H1 (cell line): ENCODE measurements at regions not wholly inside any gene's neighbourhood (a gene's known extent, or its start where the extent isn't known, plus 50 kb on each side); places are given as distances from the start of the nearest gene placed in this dataset.

Experiments used
- CTCF ChIA-PET: fragments of 300-600 bp; sonication (Branson Sonifier 250); formaldehyde crosslinking; loops from one replicate; lab custom pipeline; 2021; ENCODE audit not compliant: partially characterized antibody; lab: Charles Lee
- POLR2A ChIA-PET: fragments of 300-600 bp; sonication (Branson Sonifier 250); formaldehyde crosslinking; loops from one replicate; lab custom pipeline; 2021; ENCODE audit warnings: inconsistent platforms; ENCODE audit not compliant: partially characterized antibody; lab: Charles Lee
- DNase-seq, 2 experiments: peaks; one replicate each; pipeline versions ENCODE4 v3.0.0 to v3.0.0-alpha.2; 2010 to 2022; ENCODE audit warnings: low spot score in 2 of 2, low read depth in 1 of 2, mixed read lengths in 1 of 2
- FAIRE-seq: peaks from 2 replicates; lab custom pipeline; 2011; peaks lifted over from hg19 to GRCh38; lab: Jason Lieb, UNC
- H2AFZ ChIP-seq: 2 replicates; pipeline ENCODE4 v1.8.1; 2012; ENCODE audit warnings: low read length, inconsistent platforms
- H2AK5ac ChIP-seq: 2 replicates; pipeline ENCODE4 v1.6.1; 2013; ENCODE audit warnings: low read depth, low read length
- H2BK120ac ChIP-seq: replicated peaks from 2 replicates; pipeline ENCODE3; 2013; ENCODE audit warnings: low read depth, low read length, inconsistent platforms
- H2BK12ac ChIP-seq: 2 replicates; pipeline ENCODE4 v1.6.1; 2013; ENCODE audit warnings: low read depth, low read length
- H2BK15ac ChIP-seq: 2 replicates; pipeline ENCODE4 v1.6.1; 2013; ENCODE audit warnings: low read length
- H2BK20ac ChIP-seq: 2 replicates; pipeline ENCODE4 v1.6.1; 2013; ENCODE audit warnings: low read length
- H2BK5ac ChIP-seq: 2 replicates; pipeline ENCODE4 v1.6.1; 2013; ENCODE audit warnings: low read depth, low read length
- H3K14ac ChIP-seq: 2 replicates; pipeline ENCODE4 v1.6.1; 2013; ENCODE audit warnings: inconsistent platforms; ENCODE audit not compliant: insufficient read length
- H3K18ac ChIP-seq: 2 replicates; pipeline ENCODE4 v1.6.1; 2013; ENCODE audit warnings: low read length; ENCODE audit errors: extremely low read depth
- H3K23ac ChIP-seq: 2 replicates; pipeline ENCODE4 v1.6.1; 2013; ENCODE audit warnings: inconsistent platforms; ENCODE audit not compliant: insufficient read length
- H3K23me2 ChIP-seq: 2 replicates; pipeline ENCODE4 v1.6.1; 2013; ENCODE audit warnings: low read depth, low read length
- H3K27ac ChIP-seq: 2 replicates; pipeline ENCODE4 v1.6.1; 2011; ENCODE audit warnings: low read depth, low read length, inconsistent platforms
- H3K27me3 ChIP-seq, 4 experiments: replicated peaks in 1 of 4; 1 replicate in 1 of 4; 2 replicates in 3 of 4; pipeline versions ENCODE4 v1.6.1 to v1.8.1; 2011 to 2013; ENCODE audit warnings: low read length in 3 of 4, mild to moderate bottlenecking in 3 of 4, inconsistent platforms in 2 of 4, mixed read lengths in 2 of 4, moderate library complexity in 1 of 4; ENCODE audit not compliant: control insufficient read depth in 3 of 4, insufficient read depth in 3 of 4; ENCODE audit errors: extremely low read depth in 1 of 4
- H3K36me3 ChIP-seq, 4 experiments: 2 replicates each; pipeline versions ENCODE4 v1.6.1 to v1.8.1; 2011 to 2013; ENCODE audit warnings: mild to moderate bottlenecking in 4 of 4, low read length in 3 of 4, moderate library complexity in 2 of 4, control low read depth in 1 of 4, inconsistent platforms in 1 of 4; ENCODE audit not compliant: insufficient read depth in 4 of 4, control insufficient read depth in 2 of 4
- H3K4ac ChIP-seq: replicated peaks from 2 replicates; pipeline ENCODE3; 2013; ENCODE audit warnings: low read length, low read depth, mixed read lengths, inconsistent platforms; ENCODE audit not compliant: insufficient read length
- H3K4me1 ChIP-seq, 4 experiments: replicated peaks in 1 of 4; 1 replicate in 1 of 4; 2 replicates in 3 of 4; pipeline versions ENCODE4 v1.6.1 to v1.8.1; 2011 to 2013; ENCODE audit warnings: low read length in 3 of 4, inconsistent platforms in 2 of 4, mixed read lengths in 1 of 4; ENCODE audit not compliant: insufficient read depth in 4 of 4, control insufficient read depth in 3 of 4
- H3K4me2 ChIP-seq, 2 experiments: 2 replicates each; pipeline versions ENCODE4 v1.6.1 to v1.8.1; 2011 to 2013; ENCODE audit warnings: low read depth in 2 of 2, low read length in 2 of 2, control low read depth in 1 of 2, inconsistent platforms in 1 of 2, mild to moderate bottlenecking in 1 of 2; ENCODE audit not compliant: insufficient read depth in 1 of 2
- H3K4me3 ChIP-seq, 4 experiments: fragments of 200-600, 300-600 bp in 1 of 4; sonication (generic), shearing (Covaris generic), sonication (Bioruptor Twin) in 1 of 4; 2 replicates each; pipeline versions ENCODE4 v1.5.1 to v1.8.1; 2011 to 2016; ENCODE audit warnings: low read length in 4 of 4, low read depth in 3 of 4, control low read depth in 2 of 4, inconsistent platforms in 2 of 4, mild to moderate bottlenecking in 2 of 4, mixed read lengths in 1 of 4, moderate library complexity in 1 of 4; ENCODE audit not compliant: insufficient read depth in 2 of 4; ENCODE audit errors: extremely low read depth in 1 of 4
- H3K56ac ChIP-seq: replicated peaks from 2 replicates; pipeline ENCODE3; 2013; ENCODE audit warnings: low read depth, mild to moderate bottlenecking, mixed read lengths, low read length, inconsistent platforms; ENCODE audit not compliant: insufficient read length
- H3K79me1 ChIP-seq: 2 replicates; pipeline ENCODE4 v1.6.1; 2013; ENCODE audit warnings: low read depth, low read length, control low read depth
- H3K79me2 ChIP-seq, 2 experiments: 2 replicates each; pipeline versions ENCODE4 v1.6.1 to v1.8.1; 2012 to 2013; ENCODE audit warnings: low read length in 2 of 2, mild to moderate bottlenecking in 2 of 2, inconsistent platforms in 1 of 2; ENCODE audit not compliant: insufficient read depth in 2 of 2, control insufficient read depth in 1 of 2
- H3K9ac ChIP-seq, 4 experiments: replicated peaks in 1 of 4; 1 replicate in 1 of 4; 2 replicates in 3 of 4; pipeline versions ENCODE4 v1.6.1 to v1.8.1; 2011 to 2013; ENCODE audit warnings: low read depth in 3 of 4, low read length in 3 of 4, control low read depth in 2 of 4, mild to moderate bottlenecking in 2 of 4, moderate library complexity in 2 of 4, inconsistent platforms in 1 of 4; ENCODE audit errors: extremely low read depth in 1 of 4
- H3K9me3 ChIP-seq, 2 experiments: 2 replicates each; pipeline versions ENCODE4 v1.6.1 to v1.8.1; 2012 to 2013; ENCODE audit warnings: mild to moderate bottlenecking in 2 of 2, moderate library complexity in 2 of 2, control low read depth in 1 of 2, inconsistent platforms in 1 of 2, low read depth in 1 of 2, low read length in 1 of 2, mixed read lengths in 1 of 2; ENCODE audit not compliant: insufficient read depth in 2 of 2
- H4K20me1 ChIP-seq, 2 experiments: replicated peaks in 1 of 2; 2 replicates each; pipeline versions ENCODE3 to v1.8.1; 2011 to 2013; ENCODE audit warnings: inconsistent platforms in 2 of 2, low read length in 2 of 2, mild to moderate bottlenecking in 1 of 2; ENCODE audit not compliant: insufficient read depth in 2 of 2, control insufficient read depth in 1 of 2
- H4K5ac ChIP-seq: 2 replicates; pipeline ENCODE4 v1.6.1; 2013; ENCODE audit warnings: low read length, low read depth, mixed read lengths, inconsistent platforms; ENCODE audit not compliant: insufficient read length
- H4K8ac ChIP-seq: 2 replicates; pipeline ENCODE4 v1.8.0; 2013; ENCODE audit warnings: mild to moderate bottlenecking, moderate library complexity, low read length, inconsistent platforms; ENCODE audit not compliant: insufficient read depth; ENCODE audit errors: extremely low read depth
- H4K91ac ChIP-seq: replicated peaks from 2 replicates; pipeline ENCODE3; 2013; ENCODE audit warnings: low read length, mixed read lengths, inconsistent platforms; ENCODE audit not compliant: insufficient read length
- TAF1 ChIP-seq: IDR thresholded peaks from 2 replicates; pipeline ENCODE4 v1.6.1; 2011; ENCODE audit warnings: mild to moderate bottlenecking, low read depth, low read length
- WGBS, 2 experiments: shearing (Covaris generic) in 1 of 2; methylation state at CpG; one replicate each; pipeline versions ENCODE4 v1.1.6 to v1.1.7; 2013 to 2015; ENCODE audit warnings: low lambda C conversion rate in 2 of 2, mixed read lengths in 2 of 2, inconsistent platforms in 1 of 2, low coverage in 1 of 2, missing lambda C conversion rate in 1 of 2; ENCODE audit not compliant: insufficient replicate concordance in 2 of 2, insufficient coverage in 1 of 2, insufficient read length in 1 of 2; ENCODE audit errors: extremely low coverage in 1 of 2, missing lambda C conversion rate in 1 of 2; 5-methylcytosine and 5-hydroxymethylcytosine counted together

GRCh38 chr13:32881074-32881776 lies 135.0 kb upstream of the KL start:
- no peaks in the 10 kb centered on the region for H3K23me2 ChIP-seq
- H2BK20ac ChIP-seq = no peak overlapping the region
- H2BK5ac ChIP-seq = no peak overlapping the region
- no peak overlapping the region for H4K5ac ChIP-seq
- H2AFZ ChIP-seq = no peak overlapping the region
- H2BK12ac ChIP-seq = no peak overlapping the region
- no peak overlapping the region for H2BK120ac ChIP-seq
- H3K27ac ChIP-seq = no peak overlapping the region
- H3K14ac ChIP-seq = no peak overlapping the region
- no peak overlapping the region for H4K91ac ChIP-seq
- no peaks in the 10 kb centered on the region for H3K79me1 ChIP-seq
- H4K20me1 ChIP-seq = no peaks in the 10 kb centered on the region
- ChIA-PET POLR2A (interaction anchor here (0.7 kb wide), 1 partner anchor 10 kb away, joined by 3 read pairs; no protein-coding TSS in a partner anchor), CTCF (interaction anchor here (1.0 to 1.2 kb wide), 2 partner anchors 20 to 40 kb away, joined by 3 read pairs; no protein-coding TSS in a partner anchor)
- H3K4me1 ChIP-seq = no peaks in the 10 kb centered on the region
- 74% methylated on average over 2 of the region's 2 CpGs; no CpG with 5 or more reads in 1 of the 2 experiments for WGBS, 2 experiments
- H2AK5ac ChIP-seq = no peak overlapping the region
- no peak overlapping the region for H3K18ac ChIP-seq
- H3K36me3 ChIP-seq = no peaks in the 10 kb centered on the region
- no peaks in the 10 kb centered on the region for H3K79me2 ChIP-seq
- no peak overlapping the region for H2BK15ac ChIP-seq
- DNase-seq (no peak), FAIRE-seq (no peak)
- no peaks in the 10 kb centered on the region for H3K27me3 ChIP-seq
- no peak overlapping the region for H3K23ac ChIP-seq
- H3K4me3 ChIP-seq = no peak overlapping the region
- H3K56ac ChIP-seq = no peak overlapping the region
- no peak overlapping the region for H4K8ac ChIP-seq
- no peaks in the 10 kb centered on the region for H3K9me3 ChIP-seq
- no peak overlapping the region for H3K4me2 ChIP-seq
- no peak overlapping the region for H3K4ac ChIP-seq
- TF ChIP-seq TAF1 = no peak
- no peak overlapping the region for H3K9ac ChIP-seq
